ENCODE measurements at regions not wholly inside any gene's neighbourhood (a gene's known extent, or its start where the extent isn't known, plus 50 kb on each side); places are given as distances from the start of the nearest gene placed in this dataset.
A peak's percentile ranks its signal among the peaks of the same experiment; 100 is the strongest.

DNA sequence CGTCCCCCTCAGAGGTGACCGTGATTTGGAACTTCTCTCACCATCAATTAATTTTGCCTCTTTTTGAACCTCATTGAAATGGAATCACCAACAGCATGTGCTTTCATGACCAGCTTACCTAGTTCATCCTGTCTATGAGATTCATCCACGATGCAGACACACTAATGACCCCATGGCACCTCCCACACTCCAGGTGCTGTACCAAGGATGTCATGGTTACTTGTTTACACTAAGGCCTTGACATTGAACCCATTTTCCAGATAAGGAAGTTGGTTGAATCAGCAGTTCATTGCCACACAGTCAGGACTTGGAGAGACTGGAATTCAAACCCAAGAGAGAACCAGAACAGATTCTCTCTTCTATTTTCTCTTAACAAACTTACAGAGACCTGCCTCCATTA lies 139.0 kb downstream of the ZFP36L2 start:
- no peak overlapping the region for H3K4me3 ChIP-seq (ENCODE audit: low read depth, low read length)
- no peak for DNase-seq (ENCODE audit: low read depth)
- TF ChIP-seq, protein P1, sequence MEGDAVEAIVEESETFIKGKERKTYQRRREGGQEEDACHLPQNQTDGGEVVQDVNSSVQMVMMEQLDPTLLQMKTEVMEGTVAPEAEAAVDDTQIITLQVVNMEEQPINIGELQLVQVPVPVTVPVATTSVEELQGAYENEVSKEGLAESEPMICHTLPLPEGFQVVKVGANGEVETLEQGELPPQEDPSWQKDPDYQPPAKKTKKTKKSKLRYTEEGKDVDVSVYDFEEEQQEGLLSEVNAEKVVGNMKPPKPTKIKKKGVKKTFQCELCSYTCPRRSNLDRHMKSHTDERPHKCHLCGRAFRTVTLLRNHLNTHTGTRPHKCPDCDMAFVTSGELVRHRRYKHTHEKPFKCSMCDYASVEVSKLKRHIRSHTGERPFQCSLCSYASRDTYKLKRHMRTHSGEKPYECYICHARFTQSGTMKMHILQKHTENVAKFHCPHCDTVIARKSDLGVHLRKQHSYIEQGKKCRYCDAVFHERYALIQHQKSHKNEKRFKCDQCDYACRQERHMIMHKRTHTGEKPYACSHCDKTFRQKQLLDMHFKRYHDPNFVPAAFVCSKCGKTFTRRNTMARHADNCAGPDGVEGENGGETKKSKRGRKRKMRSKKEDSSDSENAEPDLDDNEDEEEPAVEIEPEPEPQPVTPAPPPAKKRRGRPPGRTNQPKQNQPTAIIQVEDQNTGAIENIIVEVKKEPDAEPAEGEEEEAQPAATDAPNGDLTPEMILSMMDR (IDR thresholded peaks at IDR 0.05; ENCODE audit: insufficient read depth, low read depth, low read length) = no peak

- TF ChIP-seq, protein P1 (IDR thresholded peaks at IDR 0.05; ENCODE audit: insufficient read depth, low read depth, low read length) = no peak
- H3K4me3 ChIP-seq (ENCODE audit: low read depth, low read length) = no peak overlapping the region
- DNase-seq (ENCODE audit: low read depth) = peak; percentile 100
Observed at GRCh38 chr2:43086451-43087221, 139.8 kb downstream of the ZFP36L2 start.

GRCh38 chr2:43085929-43086328 lies 140.5 kb downstream of the ZFP36L2 start:
- no peak overlapping the region for H3K4me3 ChIP-seq (ENCODE audit: low read depth, low read length)
- TF ChIP-seq, protein P1 (IDR thresholded peaks at IDR 0.05; ENCODE audit: insufficient read depth, low read depth, low read length) = no peak
- peak; percentile 50 for DNase-seq (ENCODE audit: low read depth)

GRCh38 chr2:43085505-43085904 lies 140.9 kb downstream of the ZFP36L2 start:
- TF ChIP-seq, protein P1 (IDR thresholded peaks at IDR 0.05; ENCODE audit: insufficient read depth, low read depth, low read length) = no peak
- DNase-seq (ENCODE audit: low read depth) = no peak
- no peak overlapping the region for H3K4me3 ChIP-seq (ENCODE audit: low read depth, low read length)

GRCh38 chr2:43084699-43085091 lies 141.7 kb downstream of the ZFP36L2 start:
- TF ChIP-seq, protein P1 (IDR thresholded peaks at IDR 0.05; ENCODE audit: insufficient read depth, low read depth, low read length) = no peak
- DNase-seq (ENCODE audit: low read depth) = peak; percentile 86
- no peak overlapping the region for H3K4me3 ChIP-seq (ENCODE audit: low read depth, low read length)

- peak; percentile 86 for DNase-seq (ENCODE audit: low read depth)
- TF ChIP-seq, protein P1 (IDR thresholded peaks at IDR 0.05; ENCODE audit: insufficient read depth, low read depth, low read length) = no peak
- no peak overlapping the region for H3K4me3 ChIP-seq (ENCODE audit: low read depth, low read length)
Observed at GRCh38 chr2:43083710-43084698, 142.4 kb downstream of the ZFP36L2 start.

Measured in fibroblast of villous mesenchyme (primary cell).